Right lung (tissue), 2 donors: ENCODE measurements at regions not wholly inside any gene's neighbourhood (a gene's known extent, or its start where the extent isn't known, plus 50 kb on each side); places are given as distances from the start of the nearest gene placed in this dataset.

Experiments used
- DNase-seq, 2 donors: peaks; one replicate each; pipeline ENCODE4 v3.0.0-alpha.2; 2013

DNA sequence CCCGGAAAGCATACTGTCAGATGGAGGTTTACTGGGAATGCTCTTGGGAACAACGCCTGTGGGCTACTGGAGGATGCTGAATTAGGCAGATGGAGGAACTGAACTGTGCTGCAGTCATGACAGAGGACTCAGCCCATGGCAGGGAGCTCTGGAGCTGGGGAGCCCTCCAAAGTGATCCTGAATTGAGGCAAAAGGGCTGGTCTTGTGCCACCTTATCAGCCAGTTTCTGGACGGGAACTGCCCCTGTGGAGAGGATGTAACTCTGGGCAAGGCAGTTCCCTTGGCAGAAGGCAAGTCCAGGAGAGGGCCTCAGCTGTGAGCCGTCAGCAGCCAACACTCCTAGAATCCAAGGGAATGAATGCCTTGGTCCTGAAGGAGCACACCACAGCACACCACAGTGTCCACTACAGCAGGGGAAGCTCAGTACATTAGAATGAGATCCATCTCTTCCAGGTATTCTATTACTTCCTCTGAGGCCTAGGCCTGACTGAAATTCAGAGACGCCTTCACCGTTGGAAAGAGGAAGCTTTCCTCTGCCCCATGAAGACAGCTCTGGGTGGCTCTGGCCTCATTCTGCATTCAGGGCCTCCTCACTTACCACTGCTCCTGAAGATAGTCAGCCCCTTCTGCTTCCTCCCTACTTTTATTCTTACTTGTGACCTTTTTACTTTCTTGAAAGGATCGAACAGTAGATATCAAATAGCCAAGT, 139.6 kb upstream of the GPR26 start:
- DNase-seq, result no peak

DNA sequence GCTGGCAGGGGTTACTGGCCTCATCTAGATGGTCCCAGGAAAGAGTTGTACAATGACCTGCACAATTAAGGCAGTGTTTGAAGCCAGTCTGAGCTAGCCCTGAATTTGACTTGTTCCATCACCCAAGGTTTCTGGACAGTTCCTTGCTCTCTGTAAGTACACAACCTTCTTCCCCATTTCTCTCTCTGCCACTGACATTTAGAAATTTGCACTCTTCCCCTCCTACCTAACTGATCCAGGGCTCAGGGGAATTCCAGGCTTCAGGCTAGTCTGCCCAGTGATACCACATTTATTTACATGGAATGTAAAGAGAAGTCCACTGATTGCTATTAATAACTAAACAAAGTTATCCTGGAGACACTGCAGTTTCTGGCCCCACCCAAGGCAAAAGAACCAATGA, 139.0 kb upstream of the GPR26 start:
- no peak for DNase-seq

GRCh38 chr10:123529146-123529760, 136.9 kb upstream of the GPR26 start:
- DNase-seq, result no peak

GRCh38 chr10:123530166-123530870, 135.8 kb upstream of the GPR26 start:
- DNase-seq, result no peak

- no peak for DNase-seq
These were observed 130.8 kb upstream of the GPR26 start for GRCh38 chr10:123535386-123535785.

GRCh38 chr10:123536176-123536845, 129.8 kb upstream of the GPR26 start:
- DNase-seq, result no peak

GRCh38 chr10:123537188-123537961, 128.8 kb upstream of the GPR26 start:
- no peak for DNase-seq

- DNase-seq, result no peak
These were observed 127.5 kb upstream of the GPR26 start for GRCh38 chr10:123538401-123539320.

DNA sequence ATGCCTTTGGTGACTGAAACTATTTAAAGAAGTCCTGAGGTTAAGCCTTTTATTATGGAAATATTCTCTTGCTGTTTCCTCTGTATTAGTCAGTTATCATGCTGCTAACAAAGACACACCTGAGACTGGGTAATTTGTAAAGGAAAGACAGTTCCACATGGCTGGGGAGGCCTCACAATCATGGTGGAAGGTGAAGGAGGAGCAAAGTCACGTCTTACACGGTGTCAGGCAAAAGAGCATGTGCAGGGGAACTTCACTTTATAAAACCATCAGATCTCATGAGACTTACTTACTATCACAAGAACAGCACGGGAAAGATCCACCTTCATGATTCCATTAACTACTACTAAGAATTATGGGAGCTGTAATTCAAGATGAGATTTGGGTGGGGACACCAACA, 121.2 kb upstream of the GPR26 start:
- DNase-seq, result no peak

DNA sequence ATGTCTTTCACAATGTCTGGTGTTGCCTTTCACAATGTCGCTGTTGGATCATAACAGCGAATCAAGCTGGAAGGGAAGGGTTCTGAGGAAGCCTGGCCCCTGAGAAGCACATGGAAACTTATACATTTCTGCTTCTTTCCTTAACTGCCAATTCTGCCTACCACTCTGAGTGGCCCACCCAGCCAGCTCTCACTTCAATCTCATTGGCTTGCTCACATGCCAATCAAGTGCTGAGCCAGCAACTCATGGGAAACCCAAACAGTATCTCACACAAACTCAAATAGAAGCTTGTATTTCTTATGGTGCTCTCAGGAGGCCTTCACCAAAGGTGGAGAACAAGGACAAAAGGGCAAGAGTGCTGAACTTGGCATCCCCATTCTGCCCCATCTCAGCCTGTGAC, 117.4 kb upstream of the GPR26 start:
- DNase-seq, result no peak

DNA sequence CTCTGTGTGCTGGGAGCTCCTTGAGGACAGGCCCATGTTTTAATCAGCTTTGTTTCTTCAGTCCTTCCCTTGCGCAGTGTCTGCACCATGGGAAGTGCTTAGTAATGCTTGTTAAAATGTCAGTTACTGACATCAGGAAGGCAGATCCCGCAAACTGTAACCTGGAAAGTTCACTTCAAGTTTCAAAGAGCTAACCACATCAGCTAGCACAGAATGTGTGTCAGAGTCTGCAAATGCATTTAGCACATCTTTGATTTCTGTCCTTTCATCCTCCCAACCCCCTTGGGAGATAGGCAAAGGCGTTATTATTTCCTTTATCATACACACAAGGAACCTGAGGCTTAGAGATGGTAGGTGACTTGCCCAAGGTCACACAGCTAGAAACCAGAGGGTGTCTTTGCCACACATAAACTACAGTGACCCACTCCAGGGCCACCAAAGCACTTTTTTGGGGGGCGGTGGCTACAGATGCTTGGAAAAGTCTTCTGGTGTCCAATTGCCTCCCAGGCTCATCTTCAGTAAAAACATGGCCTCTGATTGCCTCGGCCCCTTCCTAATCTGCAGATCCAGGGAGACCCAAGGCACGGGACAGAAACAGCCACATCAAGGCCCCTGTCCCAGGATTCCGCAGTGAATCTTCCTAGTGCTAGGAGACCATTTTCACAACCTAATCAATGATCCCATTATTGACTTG, 116.2 kb upstream of the GPR26 start:
- DNase-seq, result no peak

DNA sequence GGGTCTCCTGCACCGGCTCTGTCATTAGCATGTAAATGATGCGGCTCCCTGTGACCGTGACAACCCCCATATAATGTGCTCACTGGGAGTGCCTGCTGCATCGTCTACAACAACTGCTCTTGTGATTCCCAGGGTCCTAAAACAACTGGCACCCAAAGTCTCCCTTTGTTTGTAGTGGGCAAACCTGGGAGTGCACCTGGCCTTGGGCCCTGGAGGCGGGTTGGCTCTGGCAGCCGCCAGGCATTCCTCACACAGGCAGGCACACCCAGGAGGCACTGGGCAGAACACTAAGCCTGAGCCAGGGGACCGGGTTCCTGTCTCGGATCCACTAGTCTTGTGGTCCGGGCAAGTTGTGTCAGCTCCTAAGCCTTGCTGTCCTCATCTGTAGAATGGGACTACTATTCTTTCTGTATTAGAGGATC, 115.5 kb upstream of the GPR26 start:
- no peak for DNase-seq

- DNase-seq, result no peak
These were observed 114.9 kb upstream of the GPR26 start for GRCh38 chr10:123551259-123551658.

DNA sequence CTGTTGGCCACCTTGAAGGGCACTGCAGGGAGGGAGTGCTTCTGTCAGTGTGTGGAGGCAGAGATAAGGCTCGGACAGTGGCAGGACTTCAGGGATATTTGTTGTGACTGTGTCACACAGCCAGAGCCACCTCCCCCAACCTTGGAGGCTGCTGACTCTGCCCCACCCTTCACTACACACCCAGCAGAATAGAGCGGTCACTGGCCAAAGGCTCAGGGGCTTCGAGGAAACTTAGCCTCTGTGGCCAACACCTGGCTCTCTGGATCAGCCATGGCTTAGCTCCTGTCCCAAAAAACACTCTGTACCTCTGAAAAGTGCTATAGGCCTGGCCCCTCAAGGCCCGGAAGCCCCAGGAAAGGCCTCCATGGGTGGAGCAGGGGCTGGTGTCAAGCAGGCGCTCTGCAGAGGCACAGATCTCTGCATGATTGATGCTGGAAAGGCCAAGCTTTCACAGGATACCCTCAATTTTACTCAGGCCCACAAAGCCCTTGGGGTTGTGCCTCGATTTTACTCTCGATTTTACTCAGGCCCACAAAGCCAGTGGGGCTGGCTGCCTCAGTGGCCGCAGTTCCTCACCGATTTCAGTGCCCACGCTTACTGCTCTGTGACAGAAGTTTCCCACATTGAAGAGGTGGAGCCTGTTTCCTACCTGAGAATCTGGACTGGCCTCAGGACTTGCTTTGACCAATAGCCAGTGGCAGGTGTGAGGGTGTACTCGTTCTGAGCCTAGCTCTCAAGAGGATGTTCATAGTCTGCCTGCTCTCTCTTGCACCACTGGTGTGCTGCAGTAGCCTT, 113.2 kb upstream of the GPR26 start:
- no peak for DNase-seq

- no peak for DNase-seq
These were observed 112.2 kb upstream of the GPR26 start for GRCh38 chr10:123553810-123554430.

DNA sequence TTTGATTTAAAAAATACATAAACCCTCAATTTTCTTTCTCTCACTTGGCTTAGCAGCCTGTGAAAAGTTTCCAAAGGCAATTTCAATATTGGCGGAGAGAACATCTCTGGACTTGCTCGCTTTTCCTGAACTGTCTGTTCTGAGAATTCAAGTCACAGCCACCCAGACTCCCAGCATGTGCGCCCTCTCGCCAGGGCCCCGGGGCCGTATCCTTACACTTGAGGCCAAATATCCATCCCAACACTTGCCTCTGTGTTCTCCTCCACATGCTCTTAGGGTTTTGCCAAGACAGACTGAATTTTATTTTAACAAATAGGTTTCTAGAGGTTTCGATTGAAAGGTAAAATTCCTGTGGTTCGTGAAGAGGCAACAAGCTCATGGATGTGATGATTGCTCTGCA, 111.5 kb upstream of the GPR26 start:
- no peak for DNase-seq

- DNase-seq, result no peak
These were observed 110.5 kb upstream of the GPR26 start for GRCh38 chr10:123555616-123556015.

GRCh38 chr10:123556049-123556448, 110.1 kb upstream of the GPR26 start:
- DNase-seq, result no peak

- no peak for DNase-seq
These were observed 109.4 kb upstream of the GPR26 start for GRCh38 chr10:123556736-123557135.
